ENCODE measurements at regions not wholly inside any gene's neighbourhood (a gene's known extent, or its start where the extent isn't known, plus 50 kb on each side); places are given as distances from the start of the nearest gene placed in this dataset.
"Not testable (repeated sequence)": the region's sequence is repeated elsewhere in the genome, so short reads cannot be mapped to it uniquely, and the experiment has no call there.

DNA sequence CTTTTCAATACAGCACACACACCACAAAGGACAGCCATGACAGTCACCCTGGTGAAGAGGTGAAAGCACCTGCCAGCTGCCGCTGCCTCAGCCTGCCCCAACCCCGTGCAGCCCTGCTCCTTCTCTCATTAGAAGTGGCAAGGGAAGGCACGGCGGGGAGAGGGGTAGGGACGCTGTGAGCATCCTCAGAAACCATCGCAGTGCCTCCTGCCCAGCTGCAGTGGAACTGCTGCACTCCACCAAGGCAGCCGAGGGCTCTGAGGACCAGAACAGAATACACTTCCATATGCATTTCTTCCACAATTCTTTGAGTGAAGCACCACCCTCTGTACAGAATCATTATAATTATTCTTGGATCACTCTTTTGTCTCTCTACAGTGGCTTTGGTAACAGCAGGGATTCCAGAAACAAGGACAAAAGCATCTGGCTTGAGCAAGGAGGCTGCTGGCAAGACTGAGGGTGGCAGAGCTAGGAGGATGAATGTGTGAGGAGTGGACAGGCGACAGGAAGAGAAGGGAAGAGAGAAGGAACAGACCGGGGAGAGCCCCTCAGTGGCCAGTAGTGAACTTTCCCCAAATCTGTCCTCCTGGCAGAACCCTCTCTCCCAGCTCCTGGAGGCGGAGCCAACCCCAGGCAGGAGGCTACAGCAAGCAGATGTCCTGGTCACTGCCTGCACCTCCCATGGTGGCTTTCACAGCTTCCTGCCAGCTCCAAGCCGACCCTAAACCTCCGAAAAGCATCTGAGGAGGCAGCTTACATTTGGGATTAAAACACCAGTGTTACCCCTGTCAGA lies 73.2 kb downstream of the MTNR1A start:
- no peak for DNase-seq (ENCODE audit: low read depth)

DNA sequence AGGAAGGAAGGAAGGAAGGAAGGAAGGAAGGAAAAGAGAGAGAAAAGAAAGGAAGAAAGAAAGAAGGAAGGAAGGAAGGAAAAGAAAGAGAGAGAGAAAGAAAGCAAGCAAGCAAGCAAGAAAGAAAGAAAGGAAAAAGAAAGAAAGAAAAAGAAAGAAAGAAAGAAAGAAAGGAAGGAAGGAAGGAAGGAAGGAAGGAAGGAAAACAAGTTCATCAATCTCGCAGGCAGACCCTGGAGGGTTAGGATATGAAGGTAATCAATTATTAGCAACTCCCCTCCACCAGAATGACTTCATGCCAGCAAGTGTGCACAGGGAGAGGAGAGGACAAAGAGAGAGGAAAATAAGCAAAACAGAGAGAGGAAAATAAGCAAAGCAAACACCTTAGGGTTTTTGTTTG lies 80.2 kb downstream of the MTNR1A start:
- DNase-seq (ENCODE audit: low read depth), result no peak

GRCh38 chr4:186473933-186474332 lies 81.4 kb downstream of the MTNR1A start:
- DNase-seq (ENCODE audit: low read depth), result no peak

- peak; percentile 32 for DNase-seq (ENCODE audit: low read depth)
These were observed 82.4 kb downstream of the MTNR1A start for GRCh38 chr4:186472948-186473347.

DNA sequence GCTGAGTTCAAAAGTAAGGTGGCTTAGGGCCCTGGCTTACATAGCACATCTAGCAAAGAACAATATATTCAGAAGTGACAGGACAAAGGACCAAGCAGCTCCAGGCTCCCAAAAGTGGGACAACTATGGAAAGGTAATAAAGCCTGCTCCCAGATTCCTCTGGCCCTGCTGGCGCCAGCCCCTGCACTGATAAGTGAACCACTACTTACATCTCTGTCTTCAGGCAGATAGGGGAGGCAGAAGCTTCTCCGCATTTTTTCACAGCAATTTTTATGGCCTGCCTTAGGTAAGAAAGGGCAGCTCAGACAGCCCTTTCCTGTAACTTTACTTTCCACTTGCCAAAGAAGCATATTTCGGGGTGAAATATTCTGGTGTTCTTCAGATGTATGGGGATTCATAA lies 83.9 kb downstream of the MTNR1A start:
- DNase-seq (ENCODE audit: low read depth), result no peak

DNA sequence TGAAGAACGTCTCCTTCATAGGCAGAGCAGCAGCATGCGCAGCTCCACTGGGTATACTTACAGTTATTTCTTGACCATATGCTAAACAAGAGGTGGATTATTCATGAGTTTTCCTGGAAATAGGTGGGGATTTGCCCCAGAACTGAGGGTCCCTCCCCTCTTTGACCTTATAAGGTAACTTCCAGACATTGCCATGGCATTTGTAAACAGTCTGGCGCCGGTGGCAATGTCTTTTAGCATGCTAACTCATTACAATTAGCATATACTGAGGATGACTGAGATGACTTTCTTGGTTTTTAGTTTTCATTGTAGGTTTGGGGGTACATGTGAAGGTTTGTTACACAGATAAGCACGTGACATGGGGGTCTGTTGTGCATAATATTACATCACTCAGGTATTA lies 97.3 kb downstream of the MTNR1A start:
- no peak for DNase-seq (ENCODE audit: low read depth)

- no peak for DNase-seq (ENCODE audit: low read depth)
These were observed 103.4 kb downstream of the MTNR1A start for GRCh38 chr4:186451982-186452381.

DNA sequence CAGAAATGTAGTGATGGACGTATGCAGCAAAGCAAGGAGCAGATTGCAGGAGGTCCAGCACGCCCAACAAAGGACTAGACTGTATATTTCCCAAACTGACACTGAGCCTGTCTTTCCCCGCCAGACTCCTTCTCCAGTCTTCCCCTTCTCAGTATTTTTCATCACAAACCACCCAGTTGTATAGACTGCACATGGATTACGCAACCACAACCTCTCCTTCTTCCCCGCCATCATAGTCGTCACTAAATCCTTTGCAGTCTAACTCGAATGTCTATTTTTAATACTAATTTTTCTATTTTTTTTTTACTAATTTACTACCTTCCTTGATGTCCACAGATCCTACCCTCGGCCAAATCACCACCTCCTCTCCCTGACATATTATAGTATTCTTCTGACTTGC lies 105.4 kb downstream of the MTNR1A start:
- DNase-seq (ENCODE audit: low read depth), result no peak

- no peak for DNase-seq (ENCODE audit: low read depth)
These were observed 110.3 kb downstream of the MTNR1A start for GRCh38 chr4:186445040-186445439.

DNA sequence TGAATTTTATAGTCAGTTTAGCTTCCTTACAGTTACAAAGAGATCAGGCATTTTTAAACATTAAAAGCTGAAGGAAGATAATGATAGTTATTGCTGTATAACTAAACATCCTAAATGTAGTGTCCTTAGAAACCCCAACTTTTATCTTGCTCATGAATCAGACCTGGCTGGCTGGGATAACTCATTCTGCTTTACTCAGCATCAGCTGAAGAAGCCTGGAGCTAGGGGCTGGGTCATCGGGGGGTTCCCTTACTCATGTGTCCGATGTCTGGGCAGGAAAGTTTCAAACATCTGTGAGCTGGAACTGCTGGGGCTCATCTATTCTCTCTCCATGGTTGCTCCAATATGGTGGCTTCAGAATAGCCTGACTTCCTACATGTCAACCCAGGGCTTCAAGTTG lies 113.9 kb downstream of the MTNR1A start:
- no peak for DNase-seq (ENCODE audit: low read depth)

GRCh38 chr4:186428481-186428880 lies 126.9 kb downstream of the MTNR1A start:
- no peak for DNase-seq (ENCODE audit: low read depth)

DNA sequence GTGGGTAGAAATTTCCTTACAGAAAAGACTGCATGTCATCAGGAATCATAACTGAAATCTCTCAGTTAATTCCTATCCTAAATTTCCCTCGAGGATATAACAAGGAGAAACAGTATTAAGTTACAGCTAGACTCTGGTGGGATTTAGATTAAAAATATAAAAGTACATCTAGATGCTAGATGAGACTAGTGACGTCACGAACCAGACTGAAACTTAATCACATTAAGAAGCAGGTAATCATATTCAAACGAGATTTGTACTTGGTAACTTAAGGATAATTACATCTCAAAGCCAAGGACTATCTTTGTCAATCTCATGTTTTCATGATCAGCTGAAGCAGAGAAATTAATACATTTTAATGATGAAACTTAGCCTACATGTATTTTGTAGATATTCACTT lies 130.6 kb downstream of the MTNR1A start:
- no peak for DNase-seq (ENCODE audit: low read depth)

- DNase-seq (ENCODE audit: low read depth), result no peak
These were observed 133.1 kb downstream of the MTNR1A start for GRCh38 chr4:186422296-186422695.

DNA sequence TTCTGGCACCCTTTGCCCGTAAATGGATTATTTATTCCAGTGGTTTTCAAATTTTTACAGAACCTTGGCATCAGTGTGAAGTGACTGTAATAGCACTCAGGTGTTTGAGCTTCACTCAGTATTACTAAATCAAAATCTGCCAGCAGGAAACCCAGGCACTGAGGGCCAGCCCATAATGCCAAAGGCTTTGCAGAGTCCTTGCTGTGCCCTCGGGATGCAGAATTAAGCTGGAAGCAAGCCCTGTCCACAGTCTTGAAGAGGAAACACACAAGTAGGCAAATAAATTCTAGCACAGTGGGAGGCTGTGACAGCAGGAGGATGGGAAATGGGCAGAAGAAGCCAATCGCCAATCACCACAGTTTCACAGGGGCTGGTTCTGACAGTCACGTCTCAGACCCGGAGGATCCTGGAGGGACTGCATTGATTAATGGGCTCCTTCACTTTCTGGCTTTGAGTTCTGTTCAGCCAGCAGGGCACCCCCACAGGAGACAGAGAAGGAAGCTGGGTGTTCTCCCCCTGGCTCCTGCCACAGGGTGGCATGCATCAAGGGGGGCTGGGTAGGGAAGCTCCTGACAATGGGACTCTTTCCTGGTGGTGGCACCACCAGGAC lies 138.8 kb downstream of the MTNR1A start:
- no peak for DNase-seq (ENCODE audit: low read depth)

DNA sequence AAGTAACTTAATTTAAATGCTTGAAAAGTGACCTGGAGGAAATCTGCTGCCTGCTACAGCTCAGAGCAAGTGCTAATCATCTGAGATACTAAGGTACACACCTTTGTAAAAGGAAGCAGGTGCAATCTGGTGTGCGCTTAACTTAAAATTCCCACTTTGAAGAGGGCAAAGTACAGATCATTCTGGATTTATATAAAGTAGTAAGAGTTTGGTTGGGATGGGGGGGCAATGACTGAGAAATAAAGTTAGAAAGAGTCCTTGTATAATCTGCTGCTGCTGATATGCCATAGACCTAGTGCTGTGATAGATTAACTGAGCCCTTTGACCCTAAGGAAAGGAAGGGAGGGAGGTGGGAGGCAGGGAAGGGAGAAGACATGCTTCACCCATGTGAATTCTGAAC lies 141.0 kb downstream of the MTNR1A start:
- no peak for DNase-seq (ENCODE audit: low read depth)

DNA sequence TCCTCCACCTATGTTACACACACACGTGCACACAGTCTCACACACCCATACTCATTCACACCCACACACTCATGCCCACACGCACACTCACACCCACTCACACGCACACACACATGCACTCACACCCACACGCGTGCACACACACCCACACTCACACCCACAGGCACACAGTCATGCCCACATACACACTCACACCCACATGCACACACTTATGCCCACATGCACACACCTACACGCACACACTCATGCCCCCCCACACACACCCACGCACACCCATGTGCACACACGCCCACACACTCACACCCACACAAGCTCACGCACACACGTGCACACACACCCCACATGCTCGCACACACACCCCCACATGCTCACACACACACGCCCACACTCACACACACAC lies 140.0 kb downstream of the F11 start:
- DNase-seq (ENCODE audit: low read depth), result no peak

DNA sequence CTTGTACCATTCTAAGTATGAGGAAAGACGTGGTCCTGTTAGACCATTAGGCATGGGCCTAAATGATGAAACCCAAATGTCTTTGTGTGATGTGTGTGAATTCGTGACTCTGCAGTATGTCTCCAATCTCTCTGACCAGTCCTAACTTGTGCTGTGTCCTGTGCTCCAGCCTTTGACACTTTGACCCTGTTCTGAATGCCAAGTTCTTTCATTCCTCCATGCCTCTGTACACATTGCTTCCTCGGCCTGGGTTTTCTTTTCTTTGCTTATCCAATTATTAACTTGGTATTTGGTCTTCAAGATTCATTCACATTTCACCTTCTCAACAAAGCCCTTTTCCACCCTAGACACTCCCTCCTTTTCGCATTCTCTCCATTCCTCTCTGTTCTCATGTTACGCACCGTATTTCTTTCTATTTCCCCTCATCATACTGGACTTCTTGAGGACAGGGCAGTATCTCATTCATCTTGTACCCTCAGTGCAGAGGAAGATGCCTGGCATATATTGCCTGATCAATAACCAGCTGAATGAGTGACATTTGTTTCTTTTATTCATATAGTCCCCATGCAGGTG lies 138.7 kb downstream of the F11 start:
- DNase-seq (ENCODE audit: low read depth), result no peak

DNA sequence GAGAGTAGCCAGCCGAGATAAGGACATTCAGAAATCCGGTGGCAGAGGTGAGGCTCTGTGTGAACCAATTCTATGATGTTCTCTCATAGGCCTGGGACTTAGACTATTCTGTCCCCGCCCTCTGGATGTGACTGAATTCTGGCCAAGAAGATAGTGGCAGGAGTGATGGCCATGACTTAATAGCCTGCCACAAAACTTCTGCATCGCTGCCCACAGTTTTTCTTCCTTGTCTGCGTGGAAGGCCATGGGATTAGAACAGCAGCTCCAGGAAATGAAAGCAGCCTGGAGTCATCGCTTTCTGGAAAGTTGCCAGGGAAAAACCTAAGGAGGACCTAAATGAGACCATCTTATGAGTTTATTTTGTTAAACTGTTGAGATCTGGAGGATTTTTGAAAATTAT lies 134.7 kb downstream of the F11 start:
- DNase-seq (ENCODE audit: low read depth), result peak; percentile 1

DNA sequence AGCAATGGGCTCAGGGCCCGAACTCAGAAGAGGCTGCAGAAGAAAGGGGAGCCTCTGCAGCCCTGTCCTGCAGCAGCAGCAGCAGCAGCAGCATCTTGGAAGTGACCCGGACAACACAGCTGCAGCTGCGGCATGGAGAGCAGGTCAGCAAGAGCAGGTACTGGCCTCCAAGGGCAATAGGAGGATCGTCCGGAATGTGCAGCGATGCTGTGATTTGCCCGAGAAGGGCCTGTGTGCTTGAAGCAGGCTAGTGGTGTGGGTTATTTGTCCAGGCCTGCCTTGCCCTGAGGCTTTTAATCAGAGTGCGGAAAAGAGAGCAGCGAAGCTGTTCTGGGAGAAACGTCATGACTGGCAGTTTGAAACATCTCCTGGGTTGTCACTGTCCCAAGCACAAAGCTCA lies 126.0 kb downstream of the F11 start:
- no peak for DNase-seq (ENCODE audit: low read depth)

GRCh38 chr4:186384328-186384727 lies 118.3 kb downstream of the F11 start:
- not testable (repeated sequence) for DNase-seq (ENCODE audit: low read depth)

- no peak for DNase-seq (ENCODE audit: low read depth)
These were observed 102.3 kb downstream of the F11 start for GRCh38 chr4:186368281-186368680.

DNA sequence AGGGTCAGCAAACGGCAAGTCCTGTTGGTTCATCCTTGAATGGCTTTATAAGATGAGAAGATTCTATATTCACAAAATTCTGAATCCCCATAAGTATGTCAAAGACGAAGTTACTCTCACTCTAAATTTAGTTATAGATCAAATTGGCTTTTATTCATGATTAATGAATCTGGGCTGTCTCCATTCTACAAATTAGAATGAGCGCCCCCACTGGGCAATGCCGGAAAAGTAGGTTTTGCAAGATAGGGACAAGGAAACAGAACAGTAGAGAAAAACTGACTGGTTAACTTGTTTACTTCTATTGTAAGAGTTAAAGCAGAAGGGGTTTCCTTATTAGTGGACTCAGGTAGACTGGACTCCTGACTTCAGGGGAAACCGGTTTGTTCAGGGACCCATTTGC lies 100.3 kb downstream of the F11 start:
- DNase-seq (ENCODE audit: low read depth), result no peak

GRCh38 chr4:186363038-186363437 lies 97.0 kb downstream of the F11 start:
- DNase-seq (ENCODE audit: low read depth), result not testable (repeated sequence)
